K562 (cell line): ENCODE measurements at regions not wholly inside any gene's neighbourhood (a gene's known extent, or its start where the extent isn't known, plus 50 kb on each side); places are given as distances from the start of the nearest gene placed in this dataset. TPM values are rescaled to one million over a fixed set of nuclear protein-coding genes. Genes with fewer than 3 reads are reported as not detected.

ENCODE experiments used
- ATAC-seq: fragments of 200-7000 bp; cut with Tn5 transposase; 3 replicates; pipeline ENCODE4 v1.9.1; 2020; ENCODE audit warnings: moderate library complexity
- BruUV-seq: library from RNA; stranded (reverse); fragments of 400-500 nt; replicated peaks from 2 replicates; lab custom pipeline; 2021; lab: Mats Ljungman, UMichigan
- CTCF ChIA-PET: fragments of 300-600 bp; formaldehyde crosslinking; extraction: SDS; loops from one replicate; lab custom pipeline; 2021; ENCODE audit warnings: low intra/inter-chr PET ratio; lab: Yijun Ruan, JAX
- POLR2A ChIA-PET: fragments of 300-600, 350-650 bp; sonication (Branson Sonifier 250); formaldehyde crosslinking; extraction: SDS; loops from one replicate; lab custom pipeline; 2021; ENCODE audit warnings: antibody characterized with exemption, inconsistent platforms; lab: Yijun Ruan, JAX
- DNase-seq, 4 experiments: peaks; one replicate each; pipeline versions ENCODE4 v3.0.0 to v3.0.0-alpha.2; 2011 to 2018; ENCODE audit warnings: low spot score in 3 of 4, mixed read lengths in 3 of 4; ENCODE audit errors: extremely low read depth in 1 of 4
- FAIRE-seq: peaks from 2 replicates; lab custom pipeline; 2011; peaks lifted over from hg19 to GRCh38; lab: Jason Lieb, UNC
- H2AFZ ChIP-seq: 2 replicates; pipeline ENCODE4 v1.6.0; 2011; ENCODE audit warnings: low read depth, low read length, control low read depth, inconsistent platforms
- H3K27ac ChIP-seq: fragments of 200-600 bp; 3 replicates; pipeline ENCODE4 v1.8.0; 2011; ENCODE audit warnings: low read depth, mild to moderate bottlenecking, control low read depth, inconsistent platforms, low read length, moderate library complexity, mixed read lengths; ENCODE audit errors: extremely low read depth
- H3K27me3 ChIP-seq, 2 experiments: fragments of 300-600 bp in 1 of 2; 2 replicates in 1 of 2; 3 replicates in 1 of 2; pipeline versions ENCODE4 v1.6.0 to v1.8.0; 2011; ENCODE audit warnings: inconsistent platforms in 2 of 2, low read length in 2 of 2, mild to moderate bottlenecking in 1 of 2, mixed read lengths in 1 of 2, moderate library complexity in 1 of 2; ENCODE audit not compliant: control insufficient read depth in 2 of 2, insufficient read depth in 2 of 2
- H3K36me3 ChIP-seq: fragments of 300-600 bp; 3 replicates; pipeline ENCODE4 v1.8.0; 2011; ENCODE audit warnings: mild to moderate bottlenecking, low read length, inconsistent platforms; ENCODE audit not compliant: control insufficient read depth, insufficient read depth
- H3K4me1 ChIP-seq, 2 experiments: fragments of 200-600 bp in 1 of 2; replicated peaks in 1 of 2; 2 replicates in 1 of 2; 3 replicates in 1 of 2; pipeline versions ENCODE4 v1.5.1 to v1.8.0; 2011; ENCODE audit warnings: inconsistent platforms in 2 of 2, low read length in 2 of 2, mild to moderate bottlenecking in 1 of 2, mixed read lengths in 1 of 2, moderate library complexity in 1 of 2; ENCODE audit not compliant: control insufficient read depth in 2 of 2, insufficient read depth in 2 of 2
- H3K4me2 ChIP-seq: 2 replicates; pipeline ENCODE4 v1.6.1; 2011; ENCODE audit warnings: low read length, control low read depth, inconsistent platforms, mixed read lengths; ENCODE audit not compliant: insufficient read depth
- H3K4me3 ChIP-seq: fragments of 200-600 bp; sonication (generic), shearing (Covaris generic); 2 replicates; pipeline ENCODE4 v1.5.1; 2016; ENCODE audit warnings: control low read depth, inconsistent platforms
- H3K79me2 ChIP-seq: fragments of 200-600 bp; 3 replicates; pipeline ENCODE4 v1.8.0; 2011; ENCODE audit warnings: low read length, inconsistent platforms; ENCODE audit not compliant: control insufficient read depth, insufficient read depth
- H3K9ac ChIP-seq, 2 experiments: 2 replicates each; pipeline versions ENCODE4 v1.6.0 to v1.6.1; 2011; ENCODE audit warnings: low read depth in 2 of 2, low read length in 2 of 2, control low read depth in 1 of 2, inconsistent platforms in 1 of 2, mild to moderate bottlenecking in 1 of 2, mixed read lengths in 1 of 2; ENCODE audit not compliant: insufficient read depth in 1 of 2
- H3K9me1 ChIP-seq: one replicate; pipeline ENCODE4 v1.6.0; 2011; ENCODE audit warnings: inconsistent platforms, mild to moderate bottlenecking, low read length, moderate library complexity; ENCODE audit not compliant: control insufficient read depth, insufficient read depth
- H3K9me3 ChIP-seq: replicated peaks from 2 replicates; pipeline ENCODE4 v1.5.1; 2011; ENCODE audit warnings: low read depth, low read length, inconsistent platforms; ENCODE audit not compliant: control insufficient read depth, insufficient read depth
- H4K20me1 ChIP-seq: replicated peaks from 2 replicates; pipeline ENCODE4 v1.6.1; 2011; ENCODE audit warnings: low read length, inconsistent platforms, mixed read lengths; ENCODE audit not compliant: control insufficient read depth, insufficient read depth
- ATF3 ChIP-seq, 2 experiments: fragments of 450-650 bp in 1 of 2; sonication (generic) in 1 of 2; formaldehyde crosslinking in 1 of 2; IDR thresholded peaks in 1 of 2; conservative IDR thresholded peaks in 1 of 2; 2 replicates each; pipeline versions ENCODE4 v1.6.1 to v1.8.1; 2016 to 2023; ENCODE audit warnings: mild to moderate bottlenecking in 2 of 2, moderate library complexity in 2 of 2, inconsistent platforms in 1 of 2, missing genetic modification reagents in 1 of 2
- CEBPB ChIP-seq: fragments of 450-650 bp; IDR thresholded peaks from 2 replicates; pipeline ENCODE4 v1.6.1; 2016; ENCODE audit warnings: missing genetic modification characterization, missing compliant biosample characterization
- STAG1 ChIP-seq: sonication (generic); formaldehyde crosslinking; IDR thresholded peaks from 2 replicates; pipeline ENCODE4 v1.5.0; 2020; ENCODE audit warnings: missing genetic modification reagents, borderline replicate concordance
- WGBS: fragments of 100-300 bp; shearing (Covaris generic); methylation state at CpG from one replicate; pipeline ENCODE4 v1.1.6; 2016; ENCODE audit warnings: low coverage, mixed read lengths; ENCODE audit not compliant: insufficient coverage; ENCODE audit errors: missing lambda C conversion rate; 5-methylcytosine and 5-hydroxymethylcytosine counted together
- in situ Hi-C: fragments of 300-500 bp; cut with MboI; formaldehyde crosslinking; loops from 4 replicates; pipeline ENCODE4 v1.15.0; 2018; ENCODE audit warnings: inconsistent platforms, mixed read lengths
- intact Hi-C: fragments of 100-400 bp; cut with micrococcal nuclease; formaldehyde crosslinking; loops from 2 replicates; pipeline ENCODE4 v1.14.2; 2022
- small RNA-seq: library from RNA; depleted of rRNA; stranded (forward); fragments of <200 nt; gene quantifications from one replicate; pipeline ENCODE3, GENCODE V24; 2014

GRCh38 chr21:32975811-32976431 lies 49.8 kb upstream of the OLIG2 start:
- Histone ChIP-seq H3K4me3 (no peak overlapping the region), H3K4me1 (no peaks in the 10 kb centered on the region), H4K20me1 (no peaks in the 10 kb centered on the region), H3K27me3 (peaks cover 35 to 40% of the 10 kb centered on the region in 2 experiments), H3K36me3 (no peaks in the 10 kb centered on the region), H3K9ac (no peak overlapping the region), H3K9me3 (no peaks in the 10 kb centered on the region), H2AFZ (no peak overlapping the region), H3K27ac (no peak overlapping the region), H3K9me1 (no peaks in the 10 kb centered on the region), H3K4me2 (no peak overlapping the region), H3K79me2 (no peaks in the 10 kb centered on the region)
- DNase-seq, result no peak
- BruUV-seq, result no TSS peak
- TF ChIP-seq ATF3 (IDR thresholded peaks at IDR 0.05), result no peak
- no peak for TF ChIP-seq ATF3 (CRISPR knock-in tag; conservative IDR thresholded peaks at IDR 0.05)
- no peak for TF ChIP-seq CEBPB (tag)
- no peak for TF ChIP-seq STAG1
- ATAC-seq, result no peak
- FAIRE-seq, result no peak
- CTCF ChIA-PET, result no interaction called here
- POLR2A ChIA-PET, result no interaction called here
- in situ Hi-C loops (no loop called here), intact Hi-C loops (no loop called here)
- under 1% methylated on average over 8 of the region's 8 CpGs for WGBS

Small RNA genes lying in the stretch of these regions (small RNA-seq; reads per million reads assigned to genes)
- not detected for gene RF00156
